NCI-H2227 treated with DMSO at 0.1 percent for 48 hours (cell line): ENCODE measurements at regions not wholly inside any gene's neighbourhood (a gene's known extent, or its start where the extent isn't known, plus 50 kb on each side); places are given as distances from the start of the nearest gene placed in this dataset.
"Not testable (repeated sequence)": the region's sequence is repeated elsewhere in the genome, so short reads cannot be mapped to it uniquely, and the experiment has no call there.

Experiments used
- DNase-seq: peaks from one replicate; lab custom pipeline; 2025; lab: John Stamatoyannopoulos, UW

- DNase-seq = no peak
Observed at GRCh38 chr10:30731963-30732362, 102.4 kb upstream of the LYZL2 start.

- DNase-seq = no peak
Observed at GRCh38 chr10:30730306-30730705, 100.8 kb upstream of the LYZL2 start.

GRCh38 chr10:30728766-30729165 lies 99.2 kb upstream of the LYZL2 start:
- no peak for DNase-seq

GRCh38 chr10:30728127-30728526 lies 98.6 kb upstream of the LYZL2 start:
- no peak for DNase-seq

- DNase-seq = no peak
Observed at GRCh38 chr10:30727524-30727923, 98.0 kb upstream of the LYZL2 start.

GRCh38 chr10:30726783-30727414 lies 97.3 kb upstream of the LYZL2 start:
- DNase-seq = peak; percentile 60

GRCh38 chr10:30725661-30726060 lies 96.1 kb upstream of the LYZL2 start:
- no peak for DNase-seq

- DNase-seq = no peak
Observed at GRCh38 chr10:30724296-30724695, 94.7 kb upstream of the LYZL2 start.

- DNase-seq = no peak
Observed at GRCh38 chr10:30722956-30723620, 93.5 kb upstream of the LYZL2 start.

- DNase-seq = no peak
Observed at GRCh38 chr10:30719832-30720231, 90.3 kb upstream of the LYZL2 start.

- no peak for DNase-seq
Observed at GRCh38 chr10:30709700-30710358, 80.3 kb upstream of the LYZL2 start.

GRCh38 chr10:30709229-30709628 lies 79.7 kb upstream of the LYZL2 start:
- DNase-seq = no peak

- no peak for DNase-seq
Observed at GRCh38 chr10:30708234-30708633, 78.7 kb upstream of the LYZL2 start.

- DNase-seq = not testable (repeated sequence)
Observed at GRCh38 chr10:30706189-30706588, 76.6 kb upstream of the LYZL2 start.

- DNase-seq = no peak
Observed at GRCh38 chr10:30705625-30706149, 76.1 kb upstream of the LYZL2 start.

- no peak for DNase-seq
Observed at GRCh38 chr10:30705101-30705624, 75.6 kb upstream of the LYZL2 start.

GRCh38 chr10:30704601-30705100 lies 75.1 kb upstream of the LYZL2 start:
- DNase-seq = not testable (repeated sequence)

GRCh38 chr10:30704026-30704600 lies 74.6 kb upstream of the LYZL2 start:
- DNase-seq = no peak

- not testable (repeated sequence) for DNase-seq
Observed at GRCh38 chr10:30703446-30703845, 73.9 kb upstream of the LYZL2 start.

GRCh38 chr10:30702860-30703259 lies 73.3 kb upstream of the LYZL2 start:
- DNase-seq = no peak

GRCh38 chr10:30701451-30702173 lies 72.1 kb upstream of the LYZL2 start:
- peak; percentile 8 for DNase-seq

GRCh38 chr10:30697806-30698205 lies 68.3 kb upstream of the LYZL2 start:
- no peak for DNase-seq
